HUDEP-2 (cell line): ENCODE measurements at regions not wholly inside any gene's neighbourhood (a gene's known extent, or its start where the extent isn't known, plus 50 kb on each side); places are given as distances from the start of the nearest gene placed in this dataset.
"Not testable (repeated sequence)": the region's sequence is repeated elsewhere in the genome, so short reads cannot be mapped to it uniquely, and the experiment has no call there.

Experiments used
- DNase-seq, 76 experiments: peaks; one replicate each; lab custom pipeline; 2025; ENCODE audit not compliant: unreplicated experiment in 76 of 76; lab: John Stamatoyannopoulos, UW

DNA sequence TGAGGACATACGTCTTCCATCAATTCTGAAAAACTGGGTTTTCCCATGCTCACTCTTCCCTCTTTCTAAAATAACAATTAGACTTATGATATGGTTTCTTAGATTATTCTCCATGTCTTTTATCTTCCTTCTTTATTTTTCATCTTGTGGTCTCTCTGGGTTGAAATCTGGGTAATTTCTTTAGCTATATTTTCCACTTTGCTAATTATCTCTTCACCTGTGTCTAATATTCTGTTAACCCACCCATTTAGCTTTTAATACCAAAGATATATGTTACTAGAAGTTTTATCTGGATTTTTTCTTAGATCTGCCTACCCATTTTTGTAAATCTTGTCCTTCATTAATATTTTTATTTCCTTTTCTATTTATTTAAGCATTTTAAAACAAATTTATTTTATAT lies 121.8 kb downstream of the TENT5A start:
- no peak for DNase-seq

DNA sequence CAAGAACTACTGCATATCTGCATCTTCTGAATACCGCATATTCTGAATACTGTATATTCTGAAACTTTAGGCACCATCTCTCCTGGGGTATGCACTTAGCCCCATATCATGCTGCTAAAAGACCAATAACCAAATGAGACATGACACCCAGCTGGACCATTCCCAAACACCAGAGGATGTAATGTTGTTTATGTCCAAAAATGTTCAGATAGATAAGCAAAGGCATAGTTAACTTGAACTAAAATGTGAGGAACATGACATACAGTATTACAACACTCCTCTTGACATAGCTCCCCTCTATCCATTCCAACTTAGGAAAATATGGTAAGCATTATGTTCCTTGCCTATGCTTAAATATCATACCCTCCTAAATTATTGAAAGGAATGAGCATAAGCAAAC lies 127.3 kb downstream of the TENT5A start:
- DNase-seq: no peak

DNA sequence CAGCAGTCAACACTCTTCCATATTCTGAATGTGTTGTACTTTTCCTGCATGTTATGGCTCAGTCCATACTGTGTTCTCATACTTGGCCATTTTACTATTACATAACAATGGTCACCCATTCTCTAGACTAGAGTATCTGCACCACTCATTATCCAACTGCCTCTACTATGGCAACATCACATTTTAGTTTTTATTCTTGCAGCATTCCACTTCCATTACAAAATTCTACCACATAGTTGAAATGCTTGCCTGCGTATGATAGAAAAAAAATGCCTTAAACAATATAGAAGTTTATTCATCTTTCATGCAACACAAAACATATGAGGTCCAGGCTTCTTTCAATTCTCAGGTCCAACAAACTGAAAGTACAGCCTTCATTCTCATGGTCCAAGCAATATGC lies 128.0 kb downstream of the TENT5A start:
- no peak for DNase-seq

DNA sequence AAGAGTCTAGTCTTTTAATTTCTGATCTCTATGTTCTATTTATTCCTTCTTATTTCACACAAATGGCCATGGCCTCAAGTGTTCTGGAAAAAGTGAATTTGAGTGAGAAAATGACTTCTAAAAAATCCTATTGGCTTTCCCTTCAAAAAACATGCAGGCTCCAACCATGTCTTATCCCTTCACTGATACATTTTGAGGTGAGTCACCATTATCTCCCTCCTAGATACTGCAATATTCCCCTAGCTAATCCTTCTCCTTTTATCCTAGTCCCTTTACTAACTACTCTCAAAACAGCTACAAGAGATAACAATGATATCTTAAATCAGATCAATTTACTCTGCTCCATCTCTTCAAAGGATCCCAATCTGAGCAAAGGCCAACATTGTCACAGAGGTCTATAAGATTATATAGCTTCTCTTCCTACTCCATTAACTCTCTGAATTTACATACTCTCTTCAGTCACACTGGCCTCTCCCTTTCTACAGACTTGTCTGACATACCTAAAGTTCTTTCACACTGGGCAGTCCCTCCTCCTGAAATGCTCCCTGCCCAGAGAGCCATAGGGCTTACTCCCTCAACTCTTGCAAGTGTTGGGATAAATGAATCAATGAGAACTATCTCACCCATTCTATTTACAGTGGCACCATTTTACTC lies 129.2 kb downstream of the TENT5A start:
- no peak for DNase-seq

DNA sequence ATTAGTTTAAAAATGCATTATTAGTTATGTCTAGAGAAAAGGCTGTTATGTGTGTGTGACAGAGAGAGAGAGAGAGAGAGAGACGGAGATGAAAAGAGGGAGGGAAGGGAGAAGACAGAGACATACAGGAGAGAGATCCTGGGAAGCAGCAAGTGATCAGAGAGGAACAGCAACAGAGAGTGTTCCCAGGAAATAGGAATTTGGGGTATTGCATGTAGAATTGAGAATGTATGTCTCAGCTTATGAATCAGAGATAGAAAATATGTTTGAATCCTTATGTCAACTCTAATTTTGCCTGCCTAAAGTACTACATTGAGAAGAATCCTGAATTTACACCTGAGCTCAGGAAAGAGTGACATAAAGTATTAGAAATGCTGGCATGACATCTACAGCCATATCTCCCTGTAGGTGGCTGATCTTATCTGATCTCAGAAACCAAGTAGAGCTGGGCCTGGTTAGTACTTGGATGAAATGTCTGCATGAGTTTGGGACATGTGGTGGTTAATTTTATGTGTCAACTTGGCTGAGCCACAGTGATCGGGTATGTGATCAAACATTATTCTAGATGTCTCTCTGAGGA lies 130.6 kb downstream of the TENT5A start:
- DNase-seq: no peak

DNA sequence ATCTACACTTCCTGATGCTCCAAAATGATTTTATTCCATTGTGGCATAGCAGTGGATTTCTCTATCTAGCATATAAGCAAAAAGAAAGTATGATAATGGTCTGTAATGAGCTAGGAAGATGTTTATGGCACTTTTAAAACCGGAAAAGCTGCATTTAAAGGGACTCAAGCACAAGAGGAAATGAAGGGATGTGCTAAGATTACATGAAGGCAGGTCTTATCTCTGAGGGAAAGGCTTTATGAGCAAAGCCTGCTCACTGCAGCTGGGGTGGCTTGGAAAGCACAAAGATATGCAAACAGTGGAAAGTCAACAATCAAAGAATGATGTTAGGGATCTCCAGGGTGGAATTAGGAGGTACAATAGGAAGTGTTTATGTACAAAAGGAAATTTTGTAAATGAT lies 138.2 kb downstream of the TENT5A start:
- no peak for DNase-seq

DNA sequence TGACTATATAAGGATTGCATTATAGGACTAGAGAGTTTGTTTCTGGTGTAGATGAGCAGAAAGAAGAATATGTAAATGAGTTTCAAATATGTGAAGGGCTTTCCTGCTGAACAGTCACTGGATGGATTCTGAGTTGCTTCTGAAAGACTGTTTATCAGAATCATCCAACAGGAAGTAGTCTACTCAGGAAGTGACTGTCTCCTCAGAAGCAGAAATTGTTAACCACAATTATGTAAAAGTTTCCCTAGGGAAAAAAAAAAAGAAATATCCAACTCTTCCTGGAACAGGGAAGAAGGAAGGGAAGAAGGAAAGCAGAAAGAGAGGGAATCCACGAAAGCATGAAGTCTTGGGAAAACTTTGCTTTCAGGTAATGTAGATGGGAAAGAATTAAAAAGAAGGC lies 138.9 kb downstream of the TENT5A start:
- no peak for DNase-seq

DNA sequence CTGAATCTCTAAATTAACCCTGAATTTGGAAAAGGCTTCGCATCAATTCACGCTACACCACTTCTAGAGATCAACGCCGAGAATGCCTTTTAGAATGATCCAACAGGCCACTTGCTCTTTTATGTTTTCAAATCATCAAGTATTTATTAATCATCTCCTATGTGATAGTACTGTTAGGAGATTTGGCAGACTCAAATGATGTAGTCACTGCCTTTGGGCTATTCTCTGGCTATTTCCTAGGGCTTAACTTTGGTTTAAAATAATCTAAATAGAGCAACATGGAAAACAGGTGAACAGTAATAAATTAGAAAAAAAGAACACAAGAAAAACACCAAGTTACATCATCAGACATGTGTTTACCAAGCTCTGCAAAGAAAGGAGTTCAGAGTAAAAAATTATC lies 140.3 kb downstream of the TENT5A start:
- DNase-seq: no peak

DNA sequence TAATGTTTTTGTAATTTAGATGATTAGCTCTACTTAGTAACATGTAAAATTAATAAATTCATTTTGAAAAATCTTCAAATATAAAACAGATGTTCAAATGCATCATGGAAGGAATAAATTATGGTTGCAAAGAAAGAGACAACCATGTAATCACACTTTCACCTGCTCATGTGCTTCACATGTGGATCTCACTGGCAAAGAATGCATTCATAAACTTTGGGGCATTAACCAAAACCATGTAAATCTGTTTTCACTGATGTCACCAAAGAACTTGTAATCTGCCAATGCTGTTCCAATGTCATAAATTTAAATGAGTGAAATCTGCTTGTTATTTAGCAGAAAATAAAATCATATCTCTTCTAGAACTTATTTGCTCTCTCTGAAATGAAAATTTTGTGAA lies 142.7 kb downstream of the TENT5A start:
- DNase-seq: no peak

DNA sequence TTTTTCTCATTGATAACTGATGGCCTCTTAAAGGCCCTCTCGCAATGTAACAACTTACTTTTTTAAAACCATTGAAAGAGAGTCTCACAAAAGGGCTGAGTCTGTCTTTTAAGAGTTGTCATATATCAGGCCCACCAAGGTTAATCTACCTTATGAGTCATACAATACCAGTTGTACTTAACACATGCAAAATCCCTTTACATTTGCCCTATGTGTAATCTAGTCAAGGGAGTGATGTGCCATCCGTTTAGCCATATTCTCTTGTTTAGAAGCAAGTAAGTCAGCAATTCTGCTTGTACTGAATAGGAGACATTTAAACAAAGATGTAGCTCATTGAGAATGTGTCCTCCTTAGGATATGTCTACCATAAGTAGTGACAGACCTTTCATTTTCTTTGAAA lies 143.7 kb downstream of the TENT5A start:
- DNase-seq: no peak

DNA sequence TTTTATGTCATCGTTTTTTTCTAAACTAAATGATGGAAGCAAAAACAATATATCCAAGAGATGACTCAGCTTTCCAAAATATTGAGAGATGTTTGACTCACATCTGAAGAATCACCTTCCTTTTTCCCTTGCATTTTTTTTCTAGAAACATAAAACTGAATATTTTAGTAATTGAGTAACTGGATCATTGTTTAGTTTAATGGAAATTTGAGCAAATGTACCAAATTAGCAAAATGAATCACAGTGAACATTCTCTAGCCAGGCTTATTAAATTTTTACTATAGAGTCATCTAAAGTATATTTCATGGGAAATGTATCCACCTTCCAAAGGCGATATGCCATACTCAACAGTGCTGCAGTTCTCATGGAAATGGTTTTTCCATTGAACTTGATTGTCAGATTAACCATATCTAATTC lies 145.5 kb downstream of the TENT5A start:
- no peak for DNase-seq

DNA sequence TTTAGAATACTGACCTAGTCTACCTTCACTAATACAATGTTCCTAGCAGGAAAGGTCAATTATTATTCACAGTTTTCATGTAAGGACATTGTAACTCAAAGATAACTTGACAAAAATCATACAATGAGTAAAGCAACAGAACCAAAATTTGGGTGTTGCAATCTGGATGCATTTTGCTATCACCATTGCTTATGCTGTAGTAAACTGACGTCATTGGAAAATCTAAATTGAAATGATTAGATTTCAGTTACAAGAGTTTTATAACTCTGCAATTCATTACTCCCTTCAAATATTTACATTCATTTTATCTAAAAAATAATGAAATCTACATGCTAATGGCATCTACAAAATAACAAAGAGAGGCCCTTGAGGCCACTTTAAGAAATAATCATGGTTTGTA lies 147.0 kb downstream of the TENT5A start:
- no peak for DNase-seq

DNA sequence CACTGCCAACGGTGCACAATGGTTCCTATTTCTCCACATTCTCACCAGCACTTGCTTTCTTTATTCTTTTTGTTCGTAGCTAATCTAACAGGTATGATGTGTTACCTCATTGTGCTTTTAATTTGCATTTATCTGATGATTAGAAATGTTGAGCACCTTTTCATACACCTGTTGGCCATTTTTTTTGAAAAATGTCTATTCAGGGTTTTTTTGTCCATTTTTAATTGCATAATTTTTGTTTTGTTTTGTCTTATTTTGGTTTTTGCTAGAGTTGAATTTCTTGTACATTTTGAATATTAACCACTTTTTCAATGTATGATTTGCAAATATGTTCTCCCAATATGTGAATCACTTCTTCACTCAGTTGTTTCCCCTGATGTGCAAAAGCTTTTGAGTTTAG lies 150.6 kb downstream of the TENT5A start:
- no peak for DNase-seq

DNA sequence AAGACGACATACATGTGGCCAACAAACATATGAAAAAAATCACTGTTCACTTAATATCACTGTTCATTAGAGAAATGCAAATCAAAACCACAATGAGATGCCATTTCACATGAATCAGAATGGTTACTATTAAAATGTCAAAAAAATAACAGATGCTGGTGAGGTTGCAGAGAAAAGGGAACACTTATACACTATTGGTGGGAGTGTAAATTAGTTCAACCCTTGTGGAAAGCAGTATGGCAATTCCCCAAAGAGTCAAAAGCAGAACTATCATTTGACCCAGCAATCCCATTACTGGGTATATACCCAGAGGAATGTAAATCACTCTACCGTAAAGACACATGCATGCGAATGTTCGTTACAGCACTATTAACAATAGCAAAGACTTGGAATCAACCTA lies 152.0 kb downstream of the TENT5A start:
- DNase-seq: not testable (repeated sequence)

DNA sequence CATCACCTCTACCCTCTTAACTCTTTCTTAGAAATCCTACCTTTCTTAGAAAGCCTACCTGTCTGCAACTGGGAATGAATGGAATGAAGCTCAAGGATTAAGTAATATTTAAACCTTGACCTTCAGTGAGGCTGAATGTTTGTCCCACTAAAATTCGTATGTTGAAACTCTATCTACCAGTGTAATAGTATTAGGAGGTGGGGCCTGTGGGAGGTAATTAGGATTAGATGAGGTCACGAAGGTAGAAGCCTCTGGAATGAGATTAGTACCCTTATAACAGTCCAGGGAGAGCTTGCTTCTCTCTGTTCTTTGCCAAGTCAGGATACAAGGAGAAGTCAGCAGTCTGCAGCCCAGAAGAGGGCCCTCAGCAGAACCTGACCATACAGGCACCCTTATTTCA lies 158.0 kb downstream of the TENT5A start:
- DNase-seq: no peak

DNA sequence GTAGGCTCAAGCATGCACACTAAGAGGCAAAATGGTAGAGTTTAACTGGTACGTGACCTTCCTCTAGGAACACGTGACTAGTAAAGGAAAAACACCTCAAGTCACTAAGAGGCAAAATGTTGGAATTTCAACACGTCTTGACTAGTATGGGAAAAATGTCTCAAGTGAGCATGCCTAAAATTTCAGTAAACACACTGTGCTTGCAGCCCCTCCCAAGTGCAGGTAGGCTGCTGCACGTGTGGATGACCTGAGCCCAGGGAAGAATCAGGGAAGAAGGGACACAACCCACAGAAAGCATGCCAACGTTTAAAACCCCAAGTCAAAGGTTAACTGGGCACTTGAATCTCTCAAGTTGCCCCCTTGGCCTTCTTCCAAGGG lies 162.2 kb downstream of the TENT5A start:
- no peak for DNase-seq

DNA sequence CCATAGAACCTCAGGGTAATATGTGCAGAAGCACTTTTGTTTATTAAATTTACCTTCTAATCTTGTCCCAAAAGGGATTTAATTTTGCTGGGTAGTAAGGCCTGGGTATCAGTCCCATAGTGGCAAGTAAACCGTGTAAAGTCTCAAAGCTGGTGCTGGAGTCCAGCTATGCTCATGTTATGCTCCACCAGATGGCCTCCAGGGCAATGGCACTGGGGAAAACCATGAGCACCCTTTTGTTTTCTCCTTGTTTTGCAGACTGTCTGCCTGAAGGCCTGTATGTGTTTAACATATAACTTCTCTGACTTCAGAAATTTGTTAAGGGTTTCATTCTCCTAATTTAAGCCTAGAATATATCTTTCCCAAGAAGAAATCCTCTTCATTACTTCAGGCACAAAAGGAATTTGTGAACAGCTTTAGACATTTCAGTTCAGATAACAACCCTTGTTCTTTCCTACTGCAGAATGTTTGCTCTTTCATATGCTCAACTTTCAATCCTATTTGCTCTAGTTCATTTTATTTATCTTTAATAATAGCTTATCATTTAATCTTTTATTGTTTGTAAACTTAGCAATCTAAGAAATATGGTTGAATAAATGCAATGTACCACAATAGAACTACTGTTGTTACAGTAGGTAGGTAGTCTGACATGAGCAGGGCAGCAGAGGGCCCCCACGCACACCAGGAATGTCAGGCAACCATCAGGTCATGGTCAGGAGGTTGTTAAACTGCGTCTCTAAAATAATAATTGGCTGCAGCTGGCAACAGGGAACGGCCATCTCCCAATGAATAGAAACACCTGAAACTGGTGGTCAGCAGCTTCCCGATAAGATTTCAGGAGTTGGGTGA lies 162.8 kb downstream of the TENT5A start:
- DNase-seq: peak in 1 of 76 experiments; percentile 6

DNA sequence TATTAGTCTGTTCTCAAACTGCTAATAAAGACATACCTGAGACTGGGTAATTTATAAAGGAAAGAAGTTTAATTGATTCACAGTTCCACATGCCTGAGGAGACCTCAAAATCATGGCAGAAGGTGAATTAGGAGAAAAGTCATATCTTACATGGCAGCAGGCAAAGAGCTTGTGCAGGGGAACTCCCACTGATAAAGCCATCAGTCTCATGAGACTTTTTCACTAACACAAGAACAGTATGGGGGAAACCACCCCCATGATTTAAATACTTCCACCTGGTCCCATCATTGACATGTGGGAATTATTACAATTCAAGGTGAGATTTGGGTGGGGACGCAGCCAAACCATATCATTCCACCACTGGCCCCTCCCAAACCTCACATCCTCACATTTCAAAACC lies 166.8 kb downstream of the TENT5A start:
- DNase-seq: not testable (repeated sequence)

DNA sequence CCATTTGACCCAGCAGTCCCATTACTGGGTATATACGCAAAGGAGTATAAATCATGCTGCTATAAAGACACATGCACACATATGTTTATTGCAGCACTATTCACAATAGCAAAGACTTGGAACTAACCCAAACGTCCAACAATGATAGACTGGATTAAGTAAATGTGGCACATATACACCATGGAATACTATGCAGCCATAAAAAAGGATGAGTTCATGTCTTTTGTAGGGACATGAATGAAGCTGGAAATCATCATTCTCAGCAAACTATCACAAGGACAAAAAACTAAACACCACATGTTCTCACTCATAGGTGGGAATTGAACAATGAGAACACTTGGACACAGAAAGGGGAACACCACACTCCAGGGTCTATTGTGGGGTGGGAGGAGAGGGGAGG lies 168.3 kb downstream of the TENT5A start:
- not testable (repeated sequence) for DNase-seq

DNA sequence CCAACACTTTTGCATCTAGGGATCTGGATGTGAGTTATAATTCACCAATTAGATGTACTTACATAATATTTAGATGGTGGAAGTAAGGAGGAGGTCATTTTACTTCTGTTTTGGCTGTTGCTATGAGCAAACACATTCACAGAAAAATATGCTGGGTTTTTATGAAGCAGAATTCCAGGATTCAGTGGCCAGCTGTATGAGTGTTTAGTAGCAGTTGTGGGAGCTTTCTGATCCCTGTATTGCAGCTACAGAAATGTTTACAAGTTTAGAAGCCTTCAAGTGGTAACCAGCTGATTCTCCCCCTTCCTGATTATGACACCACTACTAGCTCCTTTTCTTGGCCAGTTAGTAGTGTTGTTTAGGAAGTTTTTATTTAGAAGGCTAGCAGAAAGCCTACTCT lies 177.0 kb downstream of the TENT5A start:
- no peak for DNase-seq

DNA sequence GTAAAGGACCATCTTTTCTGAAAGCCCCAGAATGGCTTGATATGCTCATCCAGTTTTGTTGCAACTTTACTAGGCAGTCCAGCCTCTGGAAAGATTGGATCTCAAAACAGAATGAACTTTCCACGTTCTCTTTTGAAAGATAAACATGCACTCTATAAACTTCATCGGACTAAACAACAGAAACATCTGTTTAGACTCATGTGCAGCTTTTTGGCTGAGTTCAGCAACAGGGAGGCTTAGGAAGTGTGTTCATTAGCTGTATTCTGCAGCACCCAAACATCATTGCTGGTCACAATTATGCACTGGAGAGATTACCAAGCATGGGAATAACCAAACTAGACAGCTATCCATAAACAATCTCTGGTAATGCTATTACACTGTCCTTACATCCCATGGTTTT lies 180.5 kb downstream of the TENT5A start:
- no peak for DNase-seq

DNA sequence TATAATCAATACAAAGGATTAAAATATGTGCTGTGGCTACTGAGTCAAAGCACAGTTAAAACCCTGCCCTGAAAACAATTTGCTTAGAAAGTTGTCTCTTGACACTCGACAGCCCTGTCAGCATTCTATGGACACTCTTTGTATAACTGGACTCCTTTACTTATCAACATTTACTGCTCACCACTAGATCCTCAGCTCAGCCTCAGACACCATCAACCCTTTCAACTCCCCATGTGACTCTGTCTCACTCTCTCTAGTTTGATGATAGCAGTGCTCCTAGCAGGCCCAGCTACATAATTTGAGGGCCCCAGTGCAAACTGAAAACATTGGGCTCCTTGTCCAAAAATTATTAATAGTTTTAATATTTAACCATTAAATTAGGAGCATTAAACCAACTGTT lies 181.8 kb downstream of the TENT5A start:
- DNase-seq: no peak
